AG04450 (cell line): ENCODE measurements at regions not wholly inside any gene's neighbourhood (a gene's known extent, or its start where the extent isn't known, plus 50 kb on each side); places are given as distances from the start of the nearest gene placed in this dataset.
"Not testable (repeated sequence)": the region's sequence is repeated elsewhere in the genome, so short reads cannot be mapped to it uniquely, and the experiment has no call there.

Experiments
- CTCF ChIA-PET: fragments of 300-600, 350-600 bp; formaldehyde crosslinking; extraction: SDS; loops from one replicate; lab custom pipeline; 2022; ENCODE audit warnings: antibody characterized with exemption, inconsistent platforms; lab: Charles Lee
- POLR2A ChIA-PET: fragments of 350-600 bp; formaldehyde crosslinking; extraction: SDS; loops from one replicate; lab custom pipeline; 2021; ENCODE audit warnings: antibody characterized with exemption, inconsistent platforms; lab: Yijun Ruan, JAX
- DNase-seq: peaks from one replicate; pipeline ENCODE4 v3.0.0-alpha.2; 2011; ENCODE audit warnings: low read depth, low spot score
- H3K27ac ChIP-seq: one replicate; pipeline ENCODE4 v1.5.1; 2012; ENCODE audit warnings: low read depth, low read length, control low read depth
- H3K27me3 ChIP-seq: one replicate; pipeline ENCODE4 v1.6.0; 2012; ENCODE audit warnings: low read length; ENCODE audit not compliant: control insufficient read depth, insufficient read depth
- H3K4me3 ChIP-seq: 2 replicates; pipeline ENCODE4 v1.5.1; 2011; ENCODE audit warnings: mild to moderate bottlenecking, low read depth, low read length, control low read depth
- H3K9me3 ChIP-seq: 2 replicates; pipeline ENCODE4 v1.5.1; 2012; ENCODE audit warnings: low read length; ENCODE audit not compliant: control insufficient read depth, insufficient read depth
- CTCF ChIP-seq: IDR thresholded peaks from 2 replicates; pipeline ENCODE4 v1.5.1; 2011; ENCODE audit warnings: low read depth, low read length, control low read depth, inconsistent platforms

GRCh38 chr12:59314209-59314608 is 281.6 kb upstream of the SLC16A7 start:
- no peaks in the 10 kb centered on the region for H3K27me3 ChIP-seq
- no peak overlapping the region for H3K4me3 ChIP-seq
- H3K9me3 ChIP-seq, result no peaks in the 10 kb centered on the region
- H3K27ac ChIP-seq, result no peak overlapping the region
- no peak for TF ChIP-seq CTCF
- POLR2A ChIA-PET, result no interaction called here
- CTCF ChIA-PET, result no interaction called here
- DNase-seq, result no peak

DNA sequence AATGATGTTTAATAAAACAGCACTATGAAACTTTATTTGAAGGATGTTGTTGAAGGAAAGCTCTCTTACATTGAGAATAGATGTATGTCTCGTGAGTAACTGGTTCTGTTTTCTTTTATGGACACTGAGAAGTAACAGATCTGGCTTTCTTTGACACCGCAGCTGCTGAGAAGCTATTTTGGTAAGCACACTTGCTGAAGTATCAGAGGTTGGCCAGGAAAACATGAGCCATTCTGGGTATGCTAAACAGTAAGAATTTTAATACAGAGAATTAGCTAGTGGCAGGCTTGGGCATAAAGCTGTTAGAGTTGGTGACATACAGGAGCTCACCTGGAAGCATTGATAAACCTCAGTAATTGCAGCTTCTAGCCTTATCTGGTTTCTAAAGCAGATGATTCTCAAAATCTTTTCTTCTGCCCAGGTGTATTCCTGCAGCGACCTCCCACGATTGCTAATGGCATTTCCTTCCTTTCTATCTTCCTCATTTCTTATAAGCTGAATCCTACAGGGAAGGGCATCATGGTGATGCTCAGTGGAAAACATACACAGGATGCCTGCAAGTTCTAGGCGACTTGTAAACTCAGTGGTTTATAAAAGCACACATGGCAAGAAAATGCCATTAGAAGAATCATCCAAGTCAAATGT is 291.6 kb upstream of the SLC16A7 start:
- H3K27me3 ChIP-seq, result no peaks in the 10 kb centered on the region
- no peak overlapping the region for H3K4me3 ChIP-seq
- no peak overlapping the region for H3K27ac ChIP-seq
- POLR2A ChIA-PET, result no interaction called here
- CTCF ChIA-PET, result interaction anchor here (1.0 kb wide), 1 partner anchor 139 kb away, joined by 3 read pairs; no protein-coding TSS in a partner anchor
- no peaks in the 10 kb centered on the region for H3K9me3 ChIP-seq
- DNase-seq, result no peak
- no peak for TF ChIP-seq CTCF

DNA sequence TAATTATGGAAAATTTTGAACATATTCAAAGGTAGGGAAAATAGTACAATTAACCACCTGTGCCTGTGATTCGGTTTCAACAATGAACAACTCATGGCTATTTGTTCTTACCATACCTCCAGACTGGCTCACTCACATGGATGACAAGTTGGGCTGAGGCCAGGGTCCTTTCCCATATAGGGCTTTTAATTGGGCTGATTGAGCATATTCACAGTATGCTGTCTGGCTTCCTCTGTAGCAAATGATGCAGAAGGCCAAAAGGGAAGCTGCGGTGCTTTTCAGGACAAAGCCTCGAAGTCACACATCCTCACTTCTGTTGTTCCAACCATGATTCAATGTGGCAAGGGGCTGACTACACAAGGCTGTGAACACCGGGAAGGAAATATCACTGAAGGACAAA is 297.5 kb upstream of the SLC16A7 start:
- no peak overlapping the region for H3K4me3 ChIP-seq
- CTCF ChIA-PET, result no interaction called here
- H3K27ac ChIP-seq, result no peak overlapping the region
- POLR2A ChIA-PET, result no interaction called here
- H3K27me3 ChIP-seq, result no peaks in the 10 kb centered on the region
- H3K9me3 ChIP-seq, result no peaks in the 10 kb centered on the region
- DNase-seq, result no peak
- TF ChIP-seq CTCF, result no peak

DNA sequence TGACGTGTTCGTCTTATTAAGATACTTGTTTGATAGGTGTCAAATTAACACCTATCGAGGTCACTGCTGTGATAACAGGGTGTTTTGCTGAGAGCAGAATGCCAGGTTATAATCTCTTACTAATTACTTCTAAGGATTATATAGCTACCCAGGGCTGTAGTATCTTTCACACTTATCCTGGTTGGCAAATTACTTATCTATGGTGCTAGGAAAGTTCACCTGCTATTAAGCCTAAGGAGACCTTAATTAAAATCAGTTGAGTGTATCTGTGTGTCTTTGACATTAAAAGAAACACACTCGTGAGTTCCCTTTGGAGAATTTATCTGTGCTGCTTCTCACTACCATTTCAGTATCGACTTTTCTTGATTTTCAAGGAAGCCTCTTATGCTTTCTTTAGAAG is 301.6 kb upstream of the SLC16A7 start:
- DNase-seq, result no peak
- Histone ChIP-seq H3K9me3 (no peaks in the 10 kb centered on the region), H3K27me3 (no peaks in the 10 kb centered on the region), H3K4me3 (no peak overlapping the region), H3K27ac (no peak overlapping the region)
- no peak for TF ChIP-seq CTCF
- ChIA-PET CTCF (no interaction called here), POLR2A (no interaction called here)

GRCh38 chr12:59282999-59283398 is 312.8 kb upstream of the SLC16A7 start:
- no peak overlapping the region for H3K4me3 ChIP-seq
- ChIA-PET POLR2A (no interaction called here), CTCF (no interaction called here)
- H3K27me3 ChIP-seq, result no peaks in the 10 kb centered on the region
- no peak overlapping the region for H3K27ac ChIP-seq
- no peak for DNase-seq
- TF ChIP-seq CTCF, result no peak
- H3K9me3 ChIP-seq, result no peaks in the 10 kb centered on the region

- H3K9me3 ChIP-seq, DNase-seq, H3K27ac ChIP-seq, H3K4me3 ChIP-seq, H3K27me3 ChIP-seq, CTCF ChIA-PET, POLR2A ChIA-PET: not testable (repeated sequence)
These were observed 322.3 kb upstream of the SLC16A7 start for GRCh38 chr12:59273561-59273960.
